ENCODE measurements at regions not wholly inside any gene's neighbourhood (a gene's known extent, or its start where the extent isn't known, plus 50 kb on each side); places are given as distances from the start of the nearest gene placed in this dataset.

- Histone ChIP-seq H3K27ac (ENCODE audit: low read length) (no peak overlapping the region), H3K4me2 (ENCODE audit: insufficient read depth, low read length) (no peak overlapping the region), H4K20me1 (ENCODE audit: insufficient read depth, low read length) (no peaks in the 10 kb centered on the region), H3K27me3 (ENCODE audit: insufficient read depth, low read length, poor library complexity) (no peaks in the 10 kb centered on the region), H3K36me3 (ENCODE audit: insufficient read depth, low read length) (no peaks in the 10 kb centered on the region), H3K79me2 (ENCODE audit: insufficient read depth, low read length) (no peaks in the 10 kb centered on the region), H2AFZ (ENCODE audit: low read depth, low read length) (no peak overlapping the region), H3K4me1 (ENCODE audit: insufficient read depth, low read length) (no peaks in the 10 kb centered on the region), H3K9ac (ENCODE audit: low read depth, low read length) (no peak overlapping the region), H3K9me3 (ENCODE audit: insufficient read depth, low read length, severe bottlenecking) (no peaks in the 10 kb centered on the region), H3K4me3 (ENCODE audit: low read depth in 1 of 2, low read length in 2 of 2) (no peak overlapping the region)
- TF ChIP-seq CTCF (IDR thresholded peaks at IDR 0.05; ENCODE audit: borderline replicate concordance, extremely low read depth, low read length, poor library complexity, severe bottlenecking) (no peak), EZH2 (IDR thresholded peaks at IDR 0.05; ENCODE audit: borderline replicate concordance, low read depth, low read length, severe bottlenecking) (no peak)
- ATAC-seq (ENCODE audit: insufficient read depth, low read depth) (no peak), DNase-seq (no peak)
These were observed 99.6 kb downstream of the OXSM start for GRCh38 chr3:25889525-25889917.

- Histone ChIP-seq H3K9me3 (ENCODE audit: insufficient read depth, low read length, severe bottlenecking) (no peaks in the 10 kb centered on the region), H3K9ac (ENCODE audit: low read depth, low read length) (no peak overlapping the region), H3K27ac (ENCODE audit: low read length) (no peak overlapping the region), H3K4me1 (ENCODE audit: insufficient read depth, low read length) (no peaks in the 10 kb centered on the region), H3K4me2 (ENCODE audit: insufficient read depth, low read length) (no peak overlapping the region), H4K20me1 (ENCODE audit: insufficient read depth, low read length) (no peaks in the 10 kb centered on the region), H3K36me3 (ENCODE audit: insufficient read depth, low read length) (no peaks in the 10 kb centered on the region), H3K27me3 (ENCODE audit: insufficient read depth, low read length, poor library complexity) (no peaks in the 10 kb centered on the region), H2AFZ (ENCODE audit: low read depth, low read length) (no peak overlapping the region), H3K79me2 (ENCODE audit: insufficient read depth, low read length) (no peaks in the 10 kb centered on the region), H3K4me3 (ENCODE audit: low read depth in 1 of 2, low read length in 2 of 2) (no peak overlapping the region)
- ATAC-seq (ENCODE audit: insufficient read depth, low read depth) (no peak), DNase-seq (no peak)
- TF ChIP-seq EZH2 (IDR thresholded peaks at IDR 0.05; ENCODE audit: borderline replicate concordance, low read depth, low read length, severe bottlenecking) = no peak
- TF ChIP-seq CTCF (IDR thresholded peaks at IDR 0.05; ENCODE audit: borderline replicate concordance, extremely low read depth, low read length, poor library complexity, severe bottlenecking) = no peak
These were observed 104.2 kb downstream of the OXSM start for GRCh38 chr3:25894101-25894500.

GRCh38 chr3:25895031-25895430, 105.1 kb downstream of the OXSM start:
- H3K36me3 ChIP-seq (ENCODE audit: insufficient read depth, low read length) = no peaks in the 10 kb centered on the region
- no peak for DNase-seq
- H2AFZ ChIP-seq (ENCODE audit: low read depth, low read length) = no peak overlapping the region
- H4K20me1 ChIP-seq (ENCODE audit: insufficient read depth, low read length) = no peaks in the 10 kb centered on the region
- H3K27ac ChIP-seq (ENCODE audit: low read length) = no peak overlapping the region
- ATAC-seq (ENCODE audit: insufficient read depth, low read depth) = no peak
- TF ChIP-seq EZH2 (IDR thresholded peaks at IDR 0.05; ENCODE audit: borderline replicate concordance, low read depth, low read length, severe bottlenecking) = no peak
- TF ChIP-seq CTCF (IDR thresholded peaks at IDR 0.05; ENCODE audit: borderline replicate concordance, extremely low read depth, low read length, poor library complexity, severe bottlenecking) = no peak
- no peaks in the 10 kb centered on the region for H3K27me3 ChIP-seq (ENCODE audit: insufficient read depth, low read length, poor library complexity)
- H3K79me2 ChIP-seq (ENCODE audit: insufficient read depth, low read length) = no peaks in the 10 kb centered on the region
- no peaks in the 10 kb centered on the region for H3K9me3 ChIP-seq (ENCODE audit: insufficient read depth, low read length, severe bottlenecking)
- no peak overlapping the region for H3K9ac ChIP-seq (ENCODE audit: low read depth, low read length)
- no peaks in the 10 kb centered on the region for H3K4me1 ChIP-seq (ENCODE audit: insufficient read depth, low read length)
- no peak overlapping the region for H3K4me2 ChIP-seq (ENCODE audit: insufficient read depth, low read length)
- no peak overlapping the region for H3K4me3 ChIP-seq (ENCODE audit: low read depth in 1 of 2, low read length in 2 of 2)

- DNase-seq (no peak), ATAC-seq (ENCODE audit: insufficient read depth, low read depth) (no peak)
- Histone ChIP-seq H3K27me3 (ENCODE audit: insufficient read depth, low read length, poor library complexity) (no peaks in the 10 kb centered on the region), H2AFZ (ENCODE audit: low read depth, low read length) (no peak overlapping the region), H3K4me1 (ENCODE audit: insufficient read depth, low read length) (no peaks in the 10 kb centered on the region), H3K36me3 (ENCODE audit: insufficient read depth, low read length) (no peaks in the 10 kb centered on the region), H3K79me2 (ENCODE audit: insufficient read depth, low read length) (no peaks in the 10 kb centered on the region), H3K4me2 (ENCODE audit: insufficient read depth, low read length) (no peak overlapping the region), H3K27ac (ENCODE audit: low read length) (no peak overlapping the region), H3K9ac (ENCODE audit: low read depth, low read length) (no peak overlapping the region), H4K20me1 (ENCODE audit: insufficient read depth, low read length) (no peaks in the 10 kb centered on the region), H3K4me3 (ENCODE audit: low read depth in 1 of 2, low read length in 2 of 2) (no peak overlapping the region), H3K9me3 (ENCODE audit: insufficient read depth, low read length, severe bottlenecking) (no peaks in the 10 kb centered on the region)
- no peak for TF ChIP-seq CTCF (IDR thresholded peaks at IDR 0.05; ENCODE audit: borderline replicate concordance, extremely low read depth, low read length, poor library complexity, severe bottlenecking)
- no peak for TF ChIP-seq EZH2 (IDR thresholded peaks at IDR 0.05; ENCODE audit: borderline replicate concordance, low read depth, low read length, severe bottlenecking)
These were observed 105.6 kb downstream of the OXSM start for GRCh38 chr3:25895443-25895842.

Measured in DND-41 (cell line).